ENCODE measurements at regions not wholly inside any gene's neighbourhood (a gene's known extent, or its start where the extent isn't known, plus 50 kb on each side); places are given as distances from the start of the nearest gene placed in this dataset.

- TF ChIP-seq CHD7 (IDR thresholded peaks at IDR 0.05; ENCODE audit: insufficient replicate concordance, low read length) (no peak), CBX8 (IDR thresholded peaks at IDR 0.05; ENCODE audit: borderline replicate concordance, low read depth, low read length) (no peak), RAD21 (IDR thresholded peaks at IDR 0.05 in 1 of 2, conservative IDR thresholded peaks at IDR 0.05 in 1 of 2; ENCODE audit: low read depth in 2 of 2, low read length in 2 of 2) (peak; percentile 14 to 32; a peak in 3 of 4 replicates), ATF3 (IDR thresholded peaks at IDR 0.05; ENCODE audit: insufficient read depth, low read depth, low read length) (no peak), JUND (IDR thresholded peaks at IDR 0.05; ENCODE audit: low read length) (no peak), CTCF (IDR thresholded peaks at IDR 0.05; ENCODE audit: control extremely low read depth in 1 of 3, insufficient read depth in 1 of 3, low read depth in 1 of 3, low read length in 3 of 3) (peak in 2 of 3 experiments; percentile 16 to 28; a peak in 2 of 4 replicates), CTBP2 (IDR thresholded peaks at IDR 0.05; ENCODE audit: borderline replicate concordance, insufficient read depth, insufficient read length, low read length) (no peak), POU5F1 (IDR thresholded peaks at IDR 0.05; ENCODE audit: low read depth, low read length) (no peak)
These were observed 523.8 kb upstream of the CPEB2 start (continued) for GRCh38 chr4:14478504-14478903.

All from H1 (cell line).